HFFc6 (cell line): ENCODE measurements at regions not wholly inside any gene's neighbourhood (a gene's known extent, or its start where the extent isn't known, plus 50 kb on each side); places are given as distances from the start of the nearest gene placed in this dataset.

ENCODE experiments used
- DNase-seq: peaks from one replicate; pipeline ENCODE4 v3.0.0-alpha.2; 2018
- H3K27ac Mint-ChIP-seq: 2 replicates; pipeline ENCODE4 v1.8.0; 2020; ENCODE audit warnings: mild to moderate bottlenecking, mixed read lengths
- H3K27me3 Mint-ChIP-seq: 2 replicates; pipeline ENCODE4 v1.8.0; 2021; ENCODE audit warnings: mild to moderate bottlenecking, moderate library complexity, mixed read lengths; ENCODE audit not compliant: insufficient read depth
- H3K36me3 Mint-ChIP-seq: 2 replicates; pipeline ENCODE4 v1.8.0; 2021; ENCODE audit warnings: low read depth, mixed read lengths
- H3K4me1 Mint-ChIP-seq: 2 replicates; pipeline ENCODE4 v1.8.0; 2020; ENCODE audit warnings: low read depth, mixed read lengths
- H3K4me3 Mint-ChIP-seq: 2 replicates; pipeline ENCODE4 v1.8.0; 2020; ENCODE audit warnings: mild to moderate bottlenecking, moderate library complexity, mixed read lengths
- H3K9me3 Mint-ChIP-seq: 2 replicates; pipeline ENCODE4 v1.8.0; 2020; ENCODE audit warnings: mild to moderate bottlenecking, mixed read lengths
- TF ChIP-seq, protein P1 (sequence below): fragments of 200-600 bp; sonication (generic); IDR thresholded peaks from 2 replicates; pipeline ENCODE4 v1.5.0; 2021; ENCODE audit warnings: antibody characterized with exemption, mild to moderate bottlenecking

DNA sequence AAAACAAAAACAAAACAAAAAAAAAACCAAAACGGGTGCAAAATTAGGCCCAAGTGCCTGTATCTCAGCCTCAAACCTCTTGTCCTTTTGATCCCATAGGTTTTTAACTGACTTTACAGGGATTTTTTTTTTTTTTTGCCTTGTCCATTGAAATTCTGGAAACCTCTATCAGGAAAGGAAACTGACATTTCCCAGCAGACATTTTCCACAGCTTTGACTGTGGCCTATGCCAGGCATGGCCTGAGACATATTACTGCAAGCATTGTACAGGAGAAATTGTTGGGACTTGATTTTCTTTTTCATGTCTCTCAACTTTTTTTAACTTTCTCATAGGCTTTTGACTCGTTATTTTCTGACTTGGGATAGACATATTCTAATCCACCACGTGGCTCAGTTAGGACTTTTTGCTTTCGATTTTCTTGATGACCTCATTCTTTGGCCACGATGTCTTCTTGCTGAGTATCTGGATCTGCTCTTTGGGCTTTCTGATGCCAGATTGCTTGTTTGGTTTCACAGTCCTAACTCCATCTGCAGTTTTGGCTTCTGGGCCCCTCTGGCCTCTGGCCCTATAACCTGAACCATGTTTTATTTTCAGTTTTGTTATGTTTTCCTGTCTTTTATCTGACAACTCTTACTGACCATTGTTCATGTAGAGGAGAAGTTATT is 336.1 kb upstream of the C11orf87 start:
- Mint-ChIP-seq H3K36me3 (no peaks in the 10 kb centered on the region), H3K4me1 (peaks cover 19% of the 10 kb centered on the region), H3K27ac (no peak overlapping the region), H3K27me3 (peaks cover 1% of the 10 kb centered on the region; the same call in 1 of the 2 replicates), H3K9me3 (no peaks in the 10 kb centered on the region; the same call in 1 of the 2 replicates), H3K4me3 (no peak overlapping the region)
- DNase-seq: no peak
- TF ChIP-seq, protein P1, sequence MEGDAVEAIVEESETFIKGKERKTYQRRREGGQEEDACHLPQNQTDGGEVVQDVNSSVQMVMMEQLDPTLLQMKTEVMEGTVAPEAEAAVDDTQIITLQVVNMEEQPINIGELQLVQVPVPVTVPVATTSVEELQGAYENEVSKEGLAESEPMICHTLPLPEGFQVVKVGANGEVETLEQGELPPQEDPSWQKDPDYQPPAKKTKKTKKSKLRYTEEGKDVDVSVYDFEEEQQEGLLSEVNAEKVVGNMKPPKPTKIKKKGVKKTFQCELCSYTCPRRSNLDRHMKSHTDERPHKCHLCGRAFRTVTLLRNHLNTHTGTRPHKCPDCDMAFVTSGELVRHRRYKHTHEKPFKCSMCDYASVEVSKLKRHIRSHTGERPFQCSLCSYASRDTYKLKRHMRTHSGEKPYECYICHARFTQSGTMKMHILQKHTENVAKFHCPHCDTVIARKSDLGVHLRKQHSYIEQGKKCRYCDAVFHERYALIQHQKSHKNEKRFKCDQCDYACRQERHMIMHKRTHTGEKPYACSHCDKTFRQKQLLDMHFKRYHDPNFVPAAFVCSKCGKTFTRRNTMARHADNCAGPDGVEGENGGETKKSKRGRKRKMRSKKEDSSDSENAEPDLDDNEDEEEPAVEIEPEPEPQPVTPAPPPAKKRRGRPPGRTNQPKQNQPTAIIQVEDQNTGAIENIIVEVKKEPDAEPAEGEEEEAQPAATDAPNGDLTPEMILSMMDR: no peak

DNA sequence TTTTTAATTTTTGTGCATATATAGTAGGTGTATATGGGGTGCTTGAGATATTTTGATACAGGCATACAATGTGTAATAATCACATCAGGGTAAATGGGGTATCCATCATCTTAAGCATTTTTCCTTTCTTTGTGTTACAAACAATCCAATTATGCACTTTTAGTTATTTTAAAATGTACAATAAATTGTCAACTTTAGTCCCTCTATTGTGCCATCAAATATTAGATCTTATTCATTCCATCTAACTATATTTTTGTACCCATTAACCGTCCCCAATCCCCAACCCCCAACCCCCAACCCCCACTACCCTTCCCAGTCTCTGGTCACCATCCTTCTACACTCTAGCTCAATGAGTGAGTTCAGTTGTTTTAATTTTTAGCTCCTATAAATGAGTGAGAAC is 335.1 kb upstream of the C11orf87 start:
- Mint-ChIP-seq H3K4me3 (no peak overlapping the region), H3K9me3 (no peaks in the 10 kb centered on the region; the same call in 1 of the 2 replicates), H3K27ac (no peak overlapping the region), H3K4me1 (peaks cover 19% of the 10 kb centered on the region), H3K27me3 (peaks cover 1% of the 10 kb centered on the region; the same call in 1 of the 2 replicates), H3K36me3 (no peaks in the 10 kb centered on the region)
- TF ChIP-seq, protein P1: no peak
- DNase-seq: no peak

DNA sequence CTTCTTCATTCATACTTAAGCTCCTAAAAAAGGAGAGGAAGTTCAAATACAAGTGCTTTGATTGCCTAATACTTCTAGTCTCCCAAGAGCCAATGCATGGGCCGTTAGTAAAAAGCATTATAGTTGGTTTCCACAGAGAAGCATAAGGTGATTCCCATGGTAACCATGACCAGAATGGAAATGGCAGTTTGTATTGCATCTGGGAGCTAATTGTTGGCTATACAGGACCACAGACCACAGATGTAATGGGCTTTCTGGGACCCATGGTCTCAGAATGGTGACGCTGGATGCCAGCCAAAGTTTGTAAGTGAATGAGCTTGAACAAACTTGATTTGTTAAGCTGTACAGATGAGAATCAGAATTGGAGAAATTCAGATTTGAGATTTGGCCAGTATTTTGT is 333.9 kb upstream of the C11orf87 start:
- Mint-ChIP-seq H3K4me3 (no peak overlapping the region), H3K27ac (no peak overlapping the region), H3K27me3 (peaks cover 1% of the 10 kb centered on the region; the same call in 1 of the 2 replicates), H3K4me1 (peaks cover 19% of the 10 kb centered on the region), H3K9me3 (no peaks in the 10 kb centered on the region; the same call in 1 of the 2 replicates), H3K36me3 (no peaks in the 10 kb centered on the region)
- TF ChIP-seq, protein P1: no peak
- DNase-seq: no peak

DNA sequence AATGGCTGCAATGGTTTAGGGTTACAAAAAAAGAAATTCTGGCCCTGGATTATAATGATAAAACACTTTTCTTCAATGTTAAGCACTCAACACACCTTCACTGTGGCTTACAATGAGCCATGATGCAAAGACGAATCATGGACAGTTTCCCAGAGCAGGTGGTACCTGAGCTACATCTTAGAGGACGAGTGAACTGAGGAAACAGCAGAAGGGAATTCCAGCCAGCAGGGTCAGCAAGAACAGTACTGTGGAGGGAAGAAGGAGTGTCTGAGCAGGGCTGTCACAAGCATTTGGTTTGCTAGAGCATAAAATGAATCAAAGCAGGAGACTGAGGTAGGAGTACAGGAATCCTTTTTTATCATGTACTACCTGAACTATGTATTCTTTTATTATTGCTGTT is 332.8 kb upstream of the C11orf87 start:
- Mint-ChIP-seq H3K36me3 (no peaks in the 10 kb centered on the region), H3K27me3 (peaks cover 1% of the 10 kb centered on the region; the same call in 1 of the 2 replicates), H3K9me3 (no peaks in the 10 kb centered on the region), H3K4me3 (no peak overlapping the region), H3K4me1 (peaks cover 19% of the 10 kb centered on the region), H3K27ac (no peak overlapping the region)
- DNase-seq: no peak
- TF ChIP-seq, protein P1: no peak

DNA sequence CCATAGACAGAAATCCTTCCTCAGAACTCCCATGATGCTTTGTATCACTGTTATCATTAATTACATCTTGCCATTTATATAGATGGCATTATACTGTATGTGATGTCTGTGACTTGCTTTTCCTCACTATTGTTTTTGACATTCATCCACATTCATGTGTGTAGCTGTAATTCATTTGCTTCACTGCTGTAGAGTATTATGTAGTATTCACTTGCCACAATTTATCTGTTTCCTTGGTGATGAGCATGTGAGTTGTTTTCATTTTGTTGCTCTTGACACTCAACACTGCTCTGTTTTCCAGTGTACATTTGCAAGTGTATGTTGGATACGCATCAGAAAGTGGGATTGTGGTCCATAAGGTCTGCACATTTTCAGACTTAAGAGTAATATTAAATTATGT is 328.6 kb upstream of the C11orf87 start:
- Mint-ChIP-seq H3K27ac (no peak overlapping the region), H3K9me3 (no peaks in the 10 kb centered on the region), H3K4me1 (peaks cover 17% of the 10 kb centered on the region), H3K27me3 (no peaks in the 10 kb centered on the region), H3K36me3 (no peaks in the 10 kb centered on the region), H3K4me3 (no peak overlapping the region)
- TF ChIP-seq, protein P1: no peak
- DNase-seq: no peak
